Panc1 (cell line): ENCODE measurements at regions not wholly inside any gene's neighbourhood (a gene's known extent, or its start where the extent isn't known, plus 50 kb on each side); places are given as distances from the start of the nearest gene placed in this dataset.

Experiments
- ATAC-seq: fragments of 200-7000 bp; cut with Tn5 transposase; 2 replicates; pipeline ENCODE4 v1.9.1; 2020; ENCODE audit warnings: mild to moderate bottlenecking, moderate library complexity
- BruUV-seq: library from RNA; stranded (reverse); fragments of 400-500 nt; replicated peaks from 2 replicates; lab custom pipeline; 2021; lab: Mats Ljungman, UMichigan
- CTCF ChIA-PET: fragments of 300-600 bp; sonication (Branson Sonifier 250); formaldehyde crosslinking; loops from one replicate; lab custom pipeline; 2022; ENCODE audit warnings: antibody characterized with exemption; lab: Charles Lee
- POLR2A ChIA-PET: fragments of 300-600 bp; sonication (Branson Sonifier 250); formaldehyde crosslinking; loops from one replicate; lab custom pipeline; 2022; ENCODE audit warnings: antibody characterized with exemption; lab: Charles Lee
- DNase-seq: peaks from one replicate; pipeline ENCODE4 v3.0.0-alpha.2; 2010; ENCODE audit warnings: low read depth, low spot score
- H3K27ac ChIP-seq: 2 replicates; pipeline ENCODE4 v1.5.1; 2011; ENCODE audit warnings: mild to moderate bottlenecking, low read length, inconsistent platforms
- H3K27me3 ChIP-seq: fragments of 200-500 bp; sonication (Bioruptor generic); 2 replicates; pipeline ENCODE4 v1.6.0; 2014; ENCODE audit warnings: low read length, inconsistent platforms; ENCODE audit not compliant: control insufficient read depth, insufficient read depth
- H3K36me3 ChIP-seq: fragments of 200-500 bp; sonication (Bioruptor generic); 2 replicates; pipeline ENCODE4 v1.5.1; 2014; ENCODE audit warnings: inconsistent platforms, mild to moderate bottlenecking, low read length, moderate library complexity; ENCODE audit not compliant: control insufficient read depth, insufficient read depth
- H3K4me1 ChIP-seq: 2 replicates; pipeline ENCODE4 v1.5.1; 2011; ENCODE audit warnings: inconsistent platforms, mild to moderate bottlenecking, low read length, moderate library complexity; ENCODE audit not compliant: control insufficient read depth, insufficient read depth
- H3K4me3 ChIP-seq, 2 experiments: 2 replicates each; pipeline ENCODE4 v1.5.1; 2011 to 2012; ENCODE audit warnings: low read depth in 2 of 2, low read length in 2 of 2, mild to moderate bottlenecking in 2 of 2, inconsistent platforms in 1 of 2, moderate library complexity in 1 of 2
- H3K9me3 ChIP-seq: fragments of 200-500 bp; sonication (Bioruptor generic); 2 replicates; pipeline ENCODE4 v1.5.1; 2014; ENCODE audit warnings: low read depth, mild to moderate bottlenecking, inconsistent platforms, low read length, moderate library complexity; ENCODE audit not compliant: control insufficient read depth, insufficient read depth
- CTCF ChIP-seq: fragments of 450-650 bp; IDR thresholded peaks from 2 replicates; pipeline ENCODE4 v1.5.1; 2017; ENCODE audit warnings: mild to moderate bottlenecking
- POLR2AphosphoS5 ChIP-seq: IDR thresholded peaks from 2 replicates; pipeline ENCODE4 v1.6.1; 2012; ENCODE audit warnings: mild to moderate bottlenecking, low read depth, low read length, moderate library complexity
- REST ChIP-seq, 2 experiments: IDR thresholded peaks; 2 replicates each; pipeline ENCODE4 v1.6.1; 2011 to 2012; ENCODE audit warnings: low read depth in 2 of 2, control low read depth in 1 of 2, low read length in 1 of 2, mild to moderate bottlenecking in 1 of 2, moderate library complexity in 1 of 2; ENCODE audit not compliant: insufficient read depth in 1 of 2
- SIN3A ChIP-seq: IDR thresholded peaks from 2 replicates; pipeline ENCODE4 v1.6.1; 2012; ENCODE audit warnings: low read depth, mild to moderate bottlenecking, low read length, moderate library complexity, borderline replicate concordance; ENCODE audit not compliant: insufficient read depth
- TCF7L2 ChIP-seq: IDR thresholded peaks from 2 replicates; pipeline ENCODE4 v1.6.1; 2011; ENCODE audit warnings: mild to moderate bottlenecking, low read depth, low read length, inconsistent platforms
- in situ Hi-C: cut with HindIII; loops from 2 replicates; pipeline ENCODE4 v1.10.0; 2016; ENCODE audit warnings: low sequenced_read_pairs, low pct_unique_long_range_greater_than_20kb
- intact Hi-C: fragments of 100-400 bp; cut with micrococcal nuclease; formaldehyde crosslinking; loops from one replicate; pipeline ENCODE4 v1.10.0; 2022; ENCODE audit not compliant: unreplicated experiment

DNA sequence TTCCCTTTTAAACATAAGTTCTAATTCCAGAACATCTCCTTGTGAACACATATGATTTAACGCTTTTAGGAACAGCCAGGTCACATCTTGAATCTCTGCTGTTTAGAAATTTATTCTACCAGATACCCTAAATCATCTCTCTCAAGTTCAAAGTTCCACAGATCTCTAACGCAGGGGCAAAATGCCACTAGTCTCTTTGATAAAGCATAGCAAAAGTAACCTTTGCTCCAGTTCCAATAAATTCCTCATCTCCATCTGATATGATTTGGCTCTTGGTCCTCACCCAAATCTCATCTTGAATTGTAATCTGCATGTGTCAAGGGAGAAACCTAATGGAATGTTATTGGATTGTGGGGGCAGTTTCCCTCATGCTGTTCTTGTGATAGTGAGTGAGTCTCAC lies 96.3 kb upstream of the PLEKHA5 start:
- POLR2A ChIA-PET, result no interaction called here
- Histone ChIP-seq H3K9me3 (no peaks in the 10 kb centered on the region), H3K4me1 (no peaks in the 10 kb centered on the region), H3K36me3 (no peaks in the 10 kb centered on the region), H3K27ac (no peak overlapping the region), H3K4me3 (no peak overlapping the region), H3K27me3 (no peaks in the 10 kb centered on the region)
- no TSS peak for BruUV-seq
- DNase-seq (no peak), ATAC-seq (no peak)
- CTCF ChIA-PET, result no interaction called here
- TF ChIP-seq POLR2AphosphoS5, result no peak
- TF ChIP-seq CTCF, result no peak
- TF ChIP-seq TCF7L2, result no peak
- TF ChIP-seq REST (IDR thresholded peaks at IDR 0.05; ENCODE audit: insufficient read depth in 1 of 2, low read depth in 2 of 2, low read length in 1 of 2), result no peak
- TF ChIP-seq SIN3A, result no peak
- intact Hi-C loops, result no loop called here
- in situ Hi-C loops, result no loop called here

- Histone ChIP-seq H3K27ac (no peak overlapping the region), H3K4me1 (no peaks in the 10 kb centered on the region), H3K27me3 (no peaks in the 10 kb centered on the region), H3K4me3 (no peak overlapping the region), H3K36me3 (no peaks in the 10 kb centered on the region), H3K9me3 (no peaks in the 10 kb centered on the region)
- POLR2A ChIA-PET, result no interaction called here
- in situ Hi-C loops, result no loop called here
- BruUV-seq, result no TSS peak
- no peak for ATAC-seq
- CTCF ChIA-PET, result no interaction called here
- TF ChIP-seq SIN3A (no peak), POLR2AphosphoS5 (no peak), TCF7L2 (no peak), CTCF (no peak), REST (IDR thresholded peaks at IDR 0.05; ENCODE audit: insufficient read depth in 1 of 2, low read depth in 2 of 2, low read length in 1 of 2) (no peak)
- intact Hi-C loops, result no loop called here
- DNase-seq, result no peak
Observed at GRCh38 chr12:19034937-19035336, 94.6 kb upstream of the PLEKHA5 start.
